SK-N-SH treated with all-trans-retinoic acid at 6 μM for 48 hours (cell line): ENCODE measurements at regions not wholly inside any gene's neighbourhood (a gene's known extent, or its start where the extent isn't known, plus 50 kb on each side); places are given as distances from the start of the nearest gene placed in this dataset.

Experiments
- ATAC-seq: fragments of 200-7000 bp; cut with Tn5 transposase; 3 replicates; pipeline ENCODE4 v1.9.1; 2020; ENCODE audit warnings: mild to moderate bottlenecking, moderate library complexity
- ARNTL ChIP-seq: fragments of 450-650 bp; formaldehyde crosslinking; IDR thresholded peaks from 2 replicates; pipeline ENCODE4 v1.5.0; 2020; ENCODE audit warnings: low read depth, mild to moderate bottlenecking, moderate library complexity, borderline replicate concordance
- BACH2 ChIP-seq: fragments of 250-450 bp; sonication (Bioruptor Pico); IDR thresholded peaks from 2 replicates; pipeline ENCODE4 v1.9.0; 2021; ENCODE audit warnings: mild to moderate bottlenecking, borderline replicate concordance
- CSDC2 ChIP-seq: fragments of 250-450 bp; sonication (Bioruptor Pico); IDR thresholded peaks from 2 replicates; pipeline ENCODE4 v1.5.0; 2020; ENCODE audit warnings: mild to moderate bottlenecking, moderate library complexity
- ESRRG ChIP-seq: fragments of 250-450 bp; sonication (Bioruptor Pico); IDR thresholded peaks from 2 replicates; pipeline ENCODE4 v1.6.1; 2021; ENCODE audit warnings: mild to moderate bottlenecking
- GLIS3 ChIP-seq: fragments of 250-450 bp; sonication (Bioruptor Pico); IDR thresholded peaks from 2 replicates; pipeline ENCODE4 v1.5.0; 2020; ENCODE audit warnings: mild to moderate bottlenecking, moderate library complexity
- ISL1 ChIP-seq: fragments of 250-450 bp; sonication (Bioruptor Pico); IDR thresholded peaks from 2 replicates; pipeline ENCODE4 v2.1.2; 2022; ENCODE audit warnings: mild to moderate bottlenecking, moderate library complexity
- OSR1 ChIP-seq: fragments of 250-450 bp; sonication (Bioruptor Pico); IDR thresholded peaks from 2 replicates; pipeline ENCODE4 v1.8.0; 2022; ENCODE audit warnings: moderate library complexity, mild to moderate bottlenecking, inconsistent platforms
- PPARA ChIP-seq: fragments of 250-450 bp; sonication (Bioruptor Pico); IDR thresholded peaks from 2 replicates; pipeline ENCODE4 v1.5.0; 2020; ENCODE audit warnings: mild to moderate bottlenecking, borderline replicate concordance
- RARB ChIP-seq: fragments of 250-450 bp; sonication (Bioruptor Pico); IDR thresholded peaks from 2 replicates; pipeline ENCODE4 v1.8.0; 2021; ENCODE audit warnings: mild to moderate bottlenecking, moderate library complexity
- SNAI2 ChIP-seq: fragments of 250-450 bp; sonication (Bioruptor Pico); IDR thresholded peaks from 2 replicates; pipeline ENCODE4 v1.5.0; 2020; ENCODE audit warnings: mild to moderate bottlenecking, moderate library complexity
- TCF4 ChIP-seq: fragments of 250-450 bp; sonication (Bioruptor Pico); IDR thresholded peaks from 2 replicates; pipeline ENCODE4 v1.8.0; 2021; ENCODE audit warnings: mild to moderate bottlenecking, moderate library complexity, borderline replicate concordance
- TOX ChIP-seq: fragments of 250-450 bp; sonication (Bioruptor Pico); IDR thresholded peaks from 2 replicates; pipeline ENCODE4 v1.8.0; 2021; ENCODE audit warnings: mild to moderate bottlenecking, moderate library complexity, borderline replicate concordance
- ZC3H10 ChIP-seq: fragments of 250-450 bp; sonication (Bioruptor Pico); IDR thresholded peaks from 2 replicates; pipeline ENCODE4 v1.5.1; 2021; ENCODE audit warnings: mild to moderate bottlenecking, moderate library complexity
- ZFP3 ChIP-seq: fragments of 250-450 bp; sonication (Bioruptor Pico); IDR thresholded peaks from 2 replicates; pipeline ENCODE4 v1.5.0; 2020; ENCODE audit warnings: mild to moderate bottlenecking, moderate library complexity
- ZNF565 ChIP-seq: fragments of 450-650 bp; formaldehyde crosslinking; conservative IDR thresholded peaks from 2 replicates; pipeline ENCODE4 v1.5.0; 2020; ENCODE audit warnings: low read depth, mild to moderate bottlenecking, moderate library complexity
- ZNF70 ChIP-seq: fragments of 450-650 bp; formaldehyde crosslinking; IDR thresholded peaks from 2 replicates; pipeline ENCODE4 v1.5.0; 2020; ENCODE audit warnings: mild to moderate bottlenecking, moderate library complexity
- ZNF8 ChIP-seq: fragments of 450-650 bp; formaldehyde crosslinking; IDR thresholded peaks from 2 replicates; pipeline ENCODE4 v1.5.0; 2020; ENCODE audit warnings: mild to moderate bottlenecking, moderate library complexity
- TF ChIP-seq, protein P1 (sequence below): fragments of 250-450 bp; sonication (Bioruptor Pico); IDR thresholded peaks from 2 replicates; pipeline ENCODE4 v1.5.1; 2021; ENCODE audit warnings: mild to moderate bottlenecking, moderate library complexity
- TF ChIP-seq, protein P2 (sequence below): fragments of 250-450 bp; sonication (Bioruptor Pico); IDR thresholded peaks from 2 replicates; pipeline ENCODE4 v1.8.0; 2021; ENCODE audit warnings: low read depth, mild to moderate bottlenecking, moderate library complexity, borderline replicate concordance
- TF ChIP-seq, protein P3 (sequence below): fragments of 250-450 bp; sonication (Bioruptor Pico); IDR thresholded peaks from 2 replicates; pipeline ENCODE4 v1.5.0; 2020; ENCODE audit warnings: mild to moderate bottlenecking, moderate library complexity
- TF ChIP-seq, protein P4 (sequence below): fragments of 250-450 bp; sonication (Bioruptor Pico); IDR thresholded peaks from 2 replicates; pipeline ENCODE4 v1.5.1; 2020; ENCODE audit warnings: low read depth, mild to moderate bottlenecking, moderate library complexity
- TF ChIP-seq, protein P5 (sequence below): fragments of 250-450 bp; sonication (Bioruptor Pico); IDR thresholded peaks from 2 replicates; pipeline ENCODE4 v1.8.0; 2020; ENCODE audit warnings: mild to moderate bottlenecking, moderate library complexity, borderline replicate concordance

DNA sequence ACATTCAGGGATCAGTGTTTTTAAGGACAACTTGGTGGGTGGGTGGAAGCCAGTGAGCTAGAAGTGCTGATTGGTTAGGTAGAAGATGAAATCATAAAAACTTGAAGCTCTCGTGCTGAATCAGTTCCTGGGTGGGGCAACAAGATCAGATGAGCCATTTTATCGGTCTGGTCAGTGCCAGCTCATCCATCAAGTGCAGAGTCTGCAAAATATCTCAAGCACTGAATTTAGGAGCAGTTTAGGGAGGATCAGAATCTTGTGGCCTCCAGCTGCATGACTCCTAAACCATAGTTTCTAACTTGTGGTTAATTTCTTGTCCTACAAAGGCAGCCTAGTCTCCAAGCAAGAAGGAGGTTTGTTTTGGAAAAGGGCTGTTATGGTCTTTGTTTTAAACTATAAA is 166.4 kb downstream of the FAM170A start:
- ATAC-seq = no peak
- TF ChIP-seq ZNF8 (CRISPR knock-in tag) (no peak), BACH2 (CRISPR knock-in tag) (no peak), OSR1 (CRISPR knock-in tag) (no peak), CSDC2 (CRISPR knock-in tag) (no peak), ESRRG (CRISPR knock-in tag) (no peak), ZNF565 (no peak), SNAI2 (CRISPR knock-in tag) (no peak), PPARA (CRISPR knock-in tag) (no peak), ISL1 (CRISPR knock-in tag) (no peak), ZNF70 (CRISPR knock-in tag) (no peak), ZC3H10 (CRISPR knock-in tag) (no peak), TCF4 (CRISPR knock-in tag) (no peak), ZFP3 (CRISPR knock-in tag) (no peak), TOX (no peak), RARB (CRISPR knock-in tag) (no peak), ARNTL (CRISPR knock-in tag) (no peak), GLIS3 (CRISPR knock-in tag) (no peak)
- TF ChIP-seq, protein P1, sequence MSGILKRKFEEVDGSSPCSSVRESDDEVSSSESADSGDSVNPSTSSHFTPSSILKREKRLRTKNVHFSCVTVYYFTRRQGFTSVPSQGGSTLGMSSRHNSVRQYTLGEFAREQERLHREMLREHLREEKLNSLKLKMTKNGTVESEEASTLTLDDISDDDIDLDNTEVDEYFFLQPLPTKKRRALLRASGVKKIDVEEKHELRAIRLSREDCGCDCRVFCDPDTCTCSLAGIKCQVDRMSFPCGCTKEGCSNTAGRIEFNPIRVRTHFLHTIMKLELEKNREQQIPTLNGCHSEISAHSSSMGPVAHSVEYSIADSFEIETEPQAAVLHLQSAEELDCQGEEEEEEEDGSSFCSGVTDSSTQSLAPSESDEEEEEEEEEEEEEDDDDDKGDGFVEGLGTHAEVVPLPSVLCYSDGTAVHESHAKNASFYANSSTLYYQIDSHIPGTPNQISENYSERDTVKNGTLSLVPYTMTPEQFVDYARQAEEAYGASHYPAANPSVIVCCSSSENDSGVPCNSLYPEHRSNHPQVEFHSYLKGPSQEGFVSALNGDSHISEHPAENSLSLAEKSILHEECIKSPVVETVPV (CRISPR knock-in tag) = no peak
- TF ChIP-seq, protein P2, sequence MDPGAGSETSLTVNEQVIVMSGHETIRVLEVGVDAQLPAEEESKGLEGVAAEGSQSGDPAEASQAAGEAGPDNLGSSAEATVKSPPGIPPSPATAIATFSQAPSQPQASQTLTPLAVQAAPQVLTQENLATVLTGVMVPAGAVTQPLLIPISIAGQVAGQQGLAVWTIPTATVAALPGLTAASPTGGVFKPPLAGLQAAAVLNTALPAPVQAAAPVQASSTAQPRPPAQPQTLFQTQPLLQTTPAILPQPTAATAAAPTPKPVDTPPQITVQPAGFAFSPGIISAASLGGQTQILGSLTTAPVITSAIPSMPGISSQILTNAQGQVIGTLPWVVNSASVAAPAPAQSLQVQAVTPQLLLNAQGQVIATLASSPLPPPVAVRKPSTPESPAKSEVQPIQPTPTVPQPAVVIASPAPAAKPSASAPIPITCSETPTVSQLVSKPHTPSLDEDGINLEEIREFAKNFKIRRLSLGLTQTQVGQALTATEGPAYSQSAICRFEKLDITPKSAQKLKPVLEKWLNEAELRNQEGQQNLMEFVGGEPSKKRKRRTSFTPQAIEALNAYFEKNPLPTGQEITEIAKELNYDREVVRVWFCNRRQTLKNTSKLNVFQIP = no peak
- TF ChIP-seq, protein P3, sequence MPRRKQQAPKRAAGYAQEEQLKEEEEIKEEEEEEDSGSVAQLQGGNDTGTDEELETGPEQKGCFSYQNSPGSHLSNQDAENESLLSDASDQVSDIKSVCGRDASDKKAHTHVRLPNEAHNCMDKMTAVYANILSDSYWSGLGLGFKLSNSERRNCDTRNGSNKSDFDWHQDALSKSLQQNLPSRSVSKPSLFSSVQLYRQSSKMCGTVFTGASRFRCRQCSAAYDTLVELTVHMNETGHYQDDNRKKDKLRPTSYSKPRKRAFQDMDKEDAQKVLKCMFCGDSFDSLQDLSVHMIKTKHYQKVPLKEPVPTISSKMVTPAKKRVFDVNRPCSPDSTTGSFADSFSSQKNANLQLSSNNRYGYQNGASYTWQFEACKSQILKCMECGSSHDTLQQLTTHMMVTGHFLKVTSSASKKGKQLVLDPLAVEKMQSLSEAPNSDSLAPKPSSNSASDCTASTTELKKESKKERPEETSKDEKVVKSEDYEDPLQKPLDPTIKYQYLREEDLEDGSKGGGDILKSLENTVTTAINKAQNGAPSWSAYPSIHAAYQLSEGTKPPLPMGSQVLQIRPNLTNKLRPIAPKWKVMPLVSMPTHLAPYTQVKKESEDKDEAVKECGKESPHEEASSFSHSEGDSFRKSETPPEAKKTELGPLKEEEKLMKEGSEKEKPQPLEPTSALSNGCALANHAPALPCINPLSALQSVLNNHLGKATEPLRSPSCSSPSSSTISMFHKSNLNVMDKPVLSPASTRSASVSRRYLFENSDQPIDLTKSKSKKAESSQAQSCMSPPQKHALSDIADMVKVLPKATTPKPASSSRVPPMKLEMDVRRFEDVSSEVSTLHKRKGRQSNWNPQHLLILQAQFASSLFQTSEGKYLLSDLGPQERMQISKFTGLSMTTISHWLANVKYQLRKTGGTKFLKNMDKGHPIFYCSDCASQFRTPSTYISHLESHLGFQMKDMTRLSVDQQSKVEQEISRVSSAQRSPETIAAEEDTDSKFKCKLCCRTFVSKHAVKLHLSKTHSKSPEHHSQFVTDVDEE (CRISPR knock-in tag) = no peak

DNA sequence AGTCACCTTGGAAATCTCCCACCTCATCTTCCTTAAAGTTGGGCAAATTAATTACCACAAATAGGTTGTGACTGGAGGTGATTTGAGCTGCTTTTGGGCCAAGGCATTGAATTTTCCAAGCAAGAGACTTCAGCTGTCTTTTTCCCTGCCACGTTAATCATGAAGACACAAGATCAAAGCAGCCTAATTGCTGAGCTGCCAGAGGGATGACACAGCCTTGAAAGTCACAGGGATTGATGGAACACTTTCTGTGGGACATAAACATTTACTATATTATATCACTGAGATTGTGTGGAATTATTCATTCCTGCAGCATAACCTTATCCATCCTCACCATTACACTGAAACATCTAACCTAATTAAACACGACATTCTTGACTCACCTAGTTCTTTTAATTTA is 172.2 kb downstream of the FAM170A start:
- TF ChIP-seq, protein P4, sequence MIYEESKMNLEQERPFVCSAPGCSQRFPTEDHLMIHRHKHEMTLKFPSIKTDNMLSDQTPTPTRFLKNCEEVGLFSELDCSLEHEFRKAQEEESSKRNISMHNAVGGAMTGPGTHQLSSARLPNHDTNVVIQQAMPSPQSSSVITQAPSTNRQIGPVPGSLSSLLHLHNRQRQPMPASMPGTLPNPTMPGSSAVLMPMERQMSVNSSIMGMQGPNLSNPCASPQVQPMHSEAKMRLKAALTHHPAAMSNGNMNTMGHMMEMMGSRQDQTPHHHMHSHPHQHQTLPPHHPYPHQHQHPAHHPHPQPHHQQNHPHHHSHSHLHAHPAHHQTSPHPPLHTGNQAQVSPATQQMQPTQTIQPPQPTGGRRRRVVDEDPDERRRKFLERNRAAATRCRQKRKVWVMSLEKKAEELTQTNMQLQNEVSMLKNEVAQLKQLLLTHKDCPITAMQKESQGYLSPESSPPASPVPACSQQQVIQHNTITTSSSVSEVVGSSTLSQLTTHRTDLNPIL (CRISPR knock-in tag) = no peak
- TF ChIP-seq ISL1 (CRISPR knock-in tag) (no peak), PPARA (CRISPR knock-in tag) (no peak), ZFP3 (CRISPR knock-in tag) (no peak), GLIS3 (CRISPR knock-in tag) (no peak), RARB (CRISPR knock-in tag) (no peak), OSR1 (CRISPR knock-in tag) (no peak), ESRRG (CRISPR knock-in tag) (no peak)
- TF ChIP-seq, protein P1 (CRISPR knock-in tag) = no peak
- TF ChIP-seq, protein P3 (CRISPR knock-in tag) = no peak
- TF ChIP-seq, protein P2 = no peak
- TF ChIP-seq, protein P5, sequence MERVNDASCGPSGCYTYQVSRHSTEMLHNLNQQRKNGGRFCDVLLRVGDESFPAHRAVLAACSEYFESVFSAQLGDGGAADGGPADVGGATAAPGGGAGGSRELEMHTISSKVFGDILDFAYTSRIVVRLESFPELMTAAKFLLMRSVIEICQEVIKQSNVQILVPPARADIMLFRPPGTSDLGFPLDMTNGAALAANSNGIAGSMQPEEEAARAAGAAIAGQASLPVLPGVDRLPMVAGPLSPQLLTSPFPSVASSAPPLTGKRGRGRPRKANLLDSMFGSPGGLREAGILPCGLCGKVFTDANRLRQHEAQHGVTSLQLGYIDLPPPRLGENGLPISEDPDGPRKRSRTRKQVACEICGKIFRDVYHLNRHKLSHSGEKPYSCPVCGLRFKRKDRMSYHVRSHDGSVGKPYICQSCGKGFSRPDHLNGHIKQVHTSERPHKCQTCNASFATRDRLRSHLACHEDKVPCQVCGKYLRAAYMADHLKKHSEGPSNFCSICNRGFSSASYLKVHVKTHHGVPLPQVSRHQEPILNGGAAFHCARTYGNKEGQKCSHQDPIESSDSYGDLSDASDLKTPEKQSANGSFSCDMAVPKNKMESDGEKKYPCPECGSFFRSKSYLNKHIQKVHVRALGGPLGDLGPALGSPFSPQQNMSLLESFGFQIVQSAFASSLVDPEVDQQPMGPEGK (CRISPR knock-in tag) = no peak

More for the DNA sequence above, 172.2 kb downstream of the FAM170A start:
- ATAC-seq = no peak
